Kidney (tissue), 13 donors: ENCODE measurements at regions not wholly inside any gene's neighbourhood (a gene's known extent, or its start where the extent isn't known, plus 50 kb on each side); places are given as distances from the start of the nearest gene placed in this dataset.
A peak's percentile ranks its signal among the peaks of the same experiment; 100 is the strongest.

Experiments used
- DNase-seq, 5 donors: peaks; one replicate each; pipeline ENCODE4 v3.0.0-alpha.2; 2013 to 2020
- FAIRE-seq: peaks from 2 replicates; lab custom pipeline; 2012; peaks lifted over from hg19 to GRCh38; lab: Jason Lieb, UNC
- H3K27ac ChIP-seq, 2 donors: one replicate each; pipeline ENCODE4 v1.7.0; 2013; ENCODE audit warnings: low read depth in 2 of 2, low read length in 2 of 2, inconsistent platforms in 1 of 2
- H3K27me3 ChIP-seq: one replicate; pipeline ENCODE4 v1.7.1; 2013; ENCODE audit warnings: low read length, inconsistent platforms; ENCODE audit not compliant: control insufficient read depth, insufficient read depth
- H3K36me3 ChIP-seq, 3 donors: one replicate each; pipeline versions ENCODE4 v1.7.0 to v1.7.1; 2013; ENCODE audit warnings: low read length in 3 of 3, control low read depth in 1 of 3, inconsistent platforms in 1 of 3; ENCODE audit not compliant: insufficient read depth in 3 of 3, control insufficient read depth in 2 of 3
- H3K4me1 ChIP-seq, 3 donors: one replicate each; pipeline versions ENCODE4 v1.7.0 to v1.7.1; 2013; ENCODE audit warnings: low read length in 3 of 3, inconsistent platforms in 1 of 3, low read depth in 1 of 3; ENCODE audit not compliant: control insufficient read depth in 2 of 3, insufficient read depth in 2 of 3
- H3K4me3 ChIP-seq, 3 donors: one replicate each; pipeline versions ENCODE4 v1.7.0 to v1.8.1; 2013; ENCODE audit warnings: low read length in 3 of 3, control low read depth in 1 of 3, inconsistent platforms in 1 of 3
- H3K9ac ChIP-seq, 3 donors: one replicate each; pipeline versions ENCODE4 v1.7.0 to v1.7.1; 2013; ENCODE audit warnings: low read length in 3 of 3, control low read depth in 1 of 3, inconsistent platforms in 1 of 3
- H3K9me3 ChIP-seq, 3 donors: one replicate each; pipeline versions ENCODE4 v1.7.0 to v1.7.1; 2013; ENCODE audit warnings: low read length in 3 of 3, control low read depth in 1 of 3, inconsistent platforms in 1 of 3; ENCODE audit not compliant: control insufficient read depth in 2 of 3, insufficient read depth in 1 of 3
- intact Hi-C: fragments of 100-400 bp; cut with DNase I; formaldehyde crosslinking; loops from one replicate; pipeline ENCODE4 v1.11.1; 2022
- TF ChIP-seq, protein P1 (sequence below): IDR thresholded peaks from 3 replicates; pipeline ENCODE4 v1.5.1; 2012; ENCODE audit warnings: mild to moderate bottlenecking, moderate library complexity, borderline replicate concordance; ENCODE audit not compliant: insufficient read depth; ENCODE audit errors: extremely low read depth
- donor health status: control.
- donor health status: control.
- donor health status: control.
- donor health status: control.
- donor health status: control.
- donor health status: DM: yes; HTN: yes; CAD: no.
- donor health status: Normal renal cell carcinoma (clear cell type).

- DNase-seq = peak in 3 of 5 donors; percentile 20 to 55 (median 45)
- FAIRE-seq = no peak
- TF ChIP-seq, protein P1, sequence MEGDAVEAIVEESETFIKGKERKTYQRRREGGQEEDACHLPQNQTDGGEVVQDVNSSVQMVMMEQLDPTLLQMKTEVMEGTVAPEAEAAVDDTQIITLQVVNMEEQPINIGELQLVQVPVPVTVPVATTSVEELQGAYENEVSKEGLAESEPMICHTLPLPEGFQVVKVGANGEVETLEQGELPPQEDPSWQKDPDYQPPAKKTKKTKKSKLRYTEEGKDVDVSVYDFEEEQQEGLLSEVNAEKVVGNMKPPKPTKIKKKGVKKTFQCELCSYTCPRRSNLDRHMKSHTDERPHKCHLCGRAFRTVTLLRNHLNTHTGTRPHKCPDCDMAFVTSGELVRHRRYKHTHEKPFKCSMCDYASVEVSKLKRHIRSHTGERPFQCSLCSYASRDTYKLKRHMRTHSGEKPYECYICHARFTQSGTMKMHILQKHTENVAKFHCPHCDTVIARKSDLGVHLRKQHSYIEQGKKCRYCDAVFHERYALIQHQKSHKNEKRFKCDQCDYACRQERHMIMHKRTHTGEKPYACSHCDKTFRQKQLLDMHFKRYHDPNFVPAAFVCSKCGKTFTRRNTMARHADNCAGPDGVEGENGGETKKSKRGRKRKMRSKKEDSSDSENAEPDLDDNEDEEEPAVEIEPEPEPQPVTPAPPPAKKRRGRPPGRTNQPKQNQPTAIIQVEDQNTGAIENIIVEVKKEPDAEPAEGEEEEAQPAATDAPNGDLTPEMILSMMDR = no peak
Observed at GRCh38 chr4:17094159-17094875, 195.9 kb upstream of the LDB2 start.

GRCh38 chr4:17093481-17093880, 195.0 kb upstream of the LDB2 start:
- DNase-seq (no peak), FAIRE-seq (no peak)
- Histone ChIP-seq H3K4me3 (no peak overlapping the region), H3K27me3 (no peaks in the 10 kb centered on the region), H3K9ac (no peak overlapping the region), H3K27ac (no peak overlapping the region), H3K9me3 (no peaks in the 10 kb centered on the region), H3K4me1 (peaks cover 0 to 3% (median 0%) of the 10 kb centered on the region in 3 donors), H3K36me3 (no peaks in the 10 kb centered on the region)
- TF ChIP-seq, protein P1 = no peak
- intact Hi-C loops = no loop called here

More at GRCh38 chr4:17094159-17094875, 195.9 kb upstream of the LDB2 start:
- Histone ChIP-seq H3K9me3 (no peaks in the 10 kb centered on the region), H3K36me3 (no peaks in the 10 kb centered on the region), H3K27ac (no peak overlapping the region), H3K4me3 (no peak overlapping the region), H3K27me3 (no peaks in the 10 kb centered on the region), H3K9ac (no peak overlapping the region), H3K4me1 (peaks cover 0 to 3% (median 0%) of the 10 kb centered on the region in 3 donors)
- intact Hi-C loops = no loop called here

DNA sequence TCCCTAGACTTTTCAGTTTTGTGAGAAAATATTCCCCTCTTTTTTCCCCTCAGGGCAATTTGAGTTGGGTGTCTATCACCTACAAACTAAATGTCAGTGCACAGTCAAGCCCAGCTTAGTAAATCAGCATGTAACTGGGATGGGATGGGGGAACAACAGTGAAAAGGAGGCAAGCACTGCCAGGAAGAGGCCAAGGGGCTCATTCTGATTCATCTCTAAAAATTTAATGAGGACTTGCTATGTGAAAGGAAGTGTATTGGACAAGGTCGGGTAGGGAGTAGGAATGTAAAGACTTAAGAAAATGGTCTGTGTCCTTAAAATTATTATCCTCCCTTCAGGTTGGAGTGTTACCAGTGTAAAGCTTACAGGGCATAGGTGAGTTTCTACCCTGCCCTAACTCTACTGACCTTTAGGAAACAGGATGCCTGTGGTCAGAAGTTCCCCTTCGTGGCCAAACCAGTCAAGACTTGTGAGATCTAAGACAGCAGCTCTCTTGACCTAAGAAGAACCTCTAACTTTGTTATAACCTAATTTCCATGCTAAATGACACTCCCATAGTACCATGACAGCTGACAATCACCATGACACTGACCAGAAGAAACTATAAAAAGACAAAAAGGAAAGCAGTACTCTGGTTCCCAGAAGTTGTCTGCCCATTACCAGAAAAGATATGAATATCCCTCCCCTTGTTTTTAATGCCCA, 194.4 kb upstream of the LDB2 start:
- Histone ChIP-seq H3K27me3 (no peaks in the 10 kb centered on the region), H3K36me3 (no peaks in the 10 kb centered on the region), H3K4me3 (no peak overlapping the region), H3K9ac (no peak overlapping the region), H3K27ac (no peak overlapping the region), H3K4me1 (peaks cover 0 to 3% (median 0%) of the 10 kb centered on the region in 3 donors), H3K9me3 (no peaks in the 10 kb centered on the region)
- FAIRE-seq (no peak), DNase-seq (no peak)
- intact Hi-C loops = no loop called here
- TF ChIP-seq, protein P1 = no peak
